DND-41 (cell line): ENCODE measurements at regions not wholly inside any gene's neighbourhood (a gene's known extent, or its start where the extent isn't known, plus 50 kb on each side); places are given as distances from the start of the nearest gene placed in this dataset.

ENCODE experiments used
- ATAC-seq: fragments of 200-7000 bp; cut with Tn5 transposase; 3 replicates; pipeline ENCODE4 v1.9.1; 2021; ENCODE audit warnings: low read depth; ENCODE audit not compliant: insufficient read depth
- DNase-seq: peaks from one replicate; pipeline ENCODE4 v3.0.0-alpha.2; 2020
- H2AFZ ChIP-seq: 2 replicates; pipeline ENCODE4 v1.6.0; 2012; ENCODE audit warnings: low read depth, low read length
- H3K27ac ChIP-seq: 2 replicates; pipeline ENCODE4 v1.5.1; 2012; ENCODE audit warnings: low read length, inconsistent platforms
- H3K27me3 ChIP-seq: fragments of 200-600 bp; sonication (generic); 2 replicates; pipeline ENCODE4 v1.6.0; 2012; ENCODE audit warnings: low read length, mild to moderate bottlenecking, inconsistent platforms; ENCODE audit not compliant: insufficient read depth, poor library complexity
- H3K36me3 ChIP-seq: 2 replicates; pipeline ENCODE4 v1.5.1; 2012; ENCODE audit warnings: low read length, inconsistent platforms; ENCODE audit not compliant: insufficient read depth
- H3K4me1 ChIP-seq: 2 replicates; pipeline ENCODE4 v1.5.1; 2012; ENCODE audit warnings: mild to moderate bottlenecking, low read length; ENCODE audit not compliant: insufficient read depth
- H3K4me2 ChIP-seq: 2 replicates; pipeline ENCODE4 v1.6.0; 2012; ENCODE audit warnings: mild to moderate bottlenecking, moderate library complexity, low read length, inconsistent platforms; ENCODE audit not compliant: insufficient read depth
- H3K4me3 ChIP-seq, 2 experiments: fragments of 200-600 bp in 1 of 2; shearing (Covaris generic) in 1 of 2; 2 replicates each; pipeline ENCODE4 v1.5.1; 2012 to 2016; ENCODE audit warnings: inconsistent platforms in 2 of 2, low read length in 2 of 2, mild to moderate bottlenecking in 2 of 2, low read depth in 1 of 2, moderate library complexity in 1 of 2
- H3K79me2 ChIP-seq: 2 replicates; pipeline ENCODE4 v1.6.0; 2012; ENCODE audit warnings: low read length, inconsistent platforms; ENCODE audit not compliant: insufficient read depth
- H3K9ac ChIP-seq: 2 replicates; pipeline ENCODE4 v1.6.0; 2012; ENCODE audit warnings: low read depth, mild to moderate bottlenecking, inconsistent platforms, low read length, moderate library complexity
- H3K9me3 ChIP-seq: 2 replicates; pipeline ENCODE4 v1.5.1; 2012; ENCODE audit warnings: low read length, moderate library complexity, mild to moderate bottlenecking, inconsistent platforms; ENCODE audit not compliant: insufficient read depth, severe bottlenecking
- H4K20me1 ChIP-seq: 2 replicates; pipeline ENCODE4 v1.6.0; 2012; ENCODE audit warnings: low read length; ENCODE audit not compliant: insufficient read depth
- CTCF ChIP-seq: IDR thresholded peaks from 2 replicates; pipeline ENCODE4 v1.5.1; 2012; ENCODE audit warnings: borderline replicate concordance, low read length, moderate library complexity, mild to moderate bottlenecking; ENCODE audit not compliant: poor library complexity, severe bottlenecking; ENCODE audit errors: extremely low read depth
- EZH2 ChIP-seq: IDR thresholded peaks from 3 replicates; pipeline ENCODE4 v1.6.1; 2012; ENCODE audit warnings: borderline replicate concordance, low read depth, mild to moderate bottlenecking, moderate library complexity, low read length, inconsistent platforms; ENCODE audit not compliant: severe bottlenecking

GRCh38 chr15:46933332-46933731 is 784.0 kb upstream of the SEMA6D start:
- no peak overlapping the region for H3K9ac ChIP-seq
- no peak overlapping the region for H3K4me2 ChIP-seq
- ATAC-seq (no peak), DNase-seq (no peak)
- H3K79me2 ChIP-seq, result no peaks in the 10 kb centered on the region
- no peaks in the 10 kb centered on the region for H3K27me3 ChIP-seq
- H3K4me1 ChIP-seq, result no peaks in the 10 kb centered on the region
- H4K20me1 ChIP-seq, result no peaks in the 10 kb centered on the region
- no peaks in the 10 kb centered on the region for H3K36me3 ChIP-seq
- H3K27ac ChIP-seq, result no peak overlapping the region
- H3K9me3 ChIP-seq, result no peaks in the 10 kb centered on the region
- H2AFZ ChIP-seq, result no peak overlapping the region
- TF ChIP-seq CTCF (no peak), EZH2 (no peak)
- no peak overlapping the region for H3K4me3 ChIP-seq

- no peak for ATAC-seq
These were observed 782.5 kb upstream of the SEMA6D start for GRCh38 chr15:46934851-46935250.

GRCh38 chr15:46938169-46938568 is 779.1 kb upstream of the SEMA6D start:
- no peaks in the 10 kb centered on the region for H3K9me3 ChIP-seq
- H2AFZ ChIP-seq, result no peak overlapping the region
- TF ChIP-seq CTCF, result no peak
- no peaks in the 10 kb centered on the region for H3K36me3 ChIP-seq
- H3K79me2 ChIP-seq, result no peaks in the 10 kb centered on the region
- no peak overlapping the region for H3K27ac ChIP-seq
- H3K9ac ChIP-seq, result no peak overlapping the region
- no peak overlapping the region for H3K4me3 ChIP-seq
- DNase-seq (no peak), ATAC-seq (no peak)
- H3K27me3 ChIP-seq, result no peaks in the 10 kb centered on the region
- H3K4me2 ChIP-seq, result no peak overlapping the region
- H4K20me1 ChIP-seq, result no peaks in the 10 kb centered on the region
- no peaks in the 10 kb centered on the region for H3K4me1 ChIP-seq

More at GRCh38 chr15:46934851-46935250, 782.5 kb upstream of the SEMA6D start:
- Histone ChIP-seq H3K79me2 (no peaks in the 10 kb centered on the region), H4K20me1 (no peaks in the 10 kb centered on the region), H3K27me3 (no peaks in the 10 kb centered on the region), H3K4me2 (no peak overlapping the region), H3K27ac (no peak overlapping the region), H3K4me3 (no peak overlapping the region), H3K9ac (no peak overlapping the region), H3K9me3 (no peaks in the 10 kb centered on the region), H3K4me1 (no peaks in the 10 kb centered on the region), H2AFZ (no peak overlapping the region), H3K36me3 (no peaks in the 10 kb centered on the region)
- TF ChIP-seq CTCF, result no peak
- no peak for TF ChIP-seq EZH2
- DNase-seq, result no peak

- DNase-seq (no peak), ATAC-seq (no peak)
- Histone ChIP-seq H3K4me2 (no peak overlapping the region), H3K27ac (no peak overlapping the region), H3K79me2 (no peaks in the 10 kb centered on the region), H4K20me1 (no peaks in the 10 kb centered on the region), H3K36me3 (no peaks in the 10 kb centered on the region), H3K4me1 (no peaks in the 10 kb centered on the region), H2AFZ (no peak overlapping the region), H3K9ac (no peak overlapping the region), H3K27me3 (no peaks in the 10 kb centered on the region), H3K9me3 (no peaks in the 10 kb centered on the region), H3K4me3 (no peak overlapping the region)
- TF ChIP-seq CTCF, result no peak
- no peak for TF ChIP-seq EZH2
These were observed 776.1 kb upstream of the SEMA6D start for GRCh38 chr15:46941241-46941640.
